Fibroblast of lung (primary cell): ENCODE measurements at regions not wholly inside any gene's neighbourhood (a gene's known extent, or its start where the extent isn't known, plus 50 kb on each side); places are given as distances from the start of the nearest gene placed in this dataset.

Experiments
- EZH2 ChIP-seq: IDR thresholded peaks from 2 replicates; pipeline ENCODE4 v1.5.1; 2012; ENCODE audit warnings: low read length, control low read depth, mild to moderate bottlenecking; ENCODE audit errors: missing control alignments
- TF ChIP-seq, protein P1 (sequence below), 2 donors: IDR thresholded peaks in 1 of 2; conservative IDR thresholded peaks in 1 of 2; 1 replicate in 1 of 2; 2 replicates in 1 of 2; pipeline ENCODE4 v1.5.1; 2011 to 2012; ENCODE audit warnings: low read length in 2 of 2, control low read depth in 1 of 2, inconsistent platforms in 1 of 2, low read depth in 1 of 2, mild to moderate bottlenecking in 1 of 2

DNA sequence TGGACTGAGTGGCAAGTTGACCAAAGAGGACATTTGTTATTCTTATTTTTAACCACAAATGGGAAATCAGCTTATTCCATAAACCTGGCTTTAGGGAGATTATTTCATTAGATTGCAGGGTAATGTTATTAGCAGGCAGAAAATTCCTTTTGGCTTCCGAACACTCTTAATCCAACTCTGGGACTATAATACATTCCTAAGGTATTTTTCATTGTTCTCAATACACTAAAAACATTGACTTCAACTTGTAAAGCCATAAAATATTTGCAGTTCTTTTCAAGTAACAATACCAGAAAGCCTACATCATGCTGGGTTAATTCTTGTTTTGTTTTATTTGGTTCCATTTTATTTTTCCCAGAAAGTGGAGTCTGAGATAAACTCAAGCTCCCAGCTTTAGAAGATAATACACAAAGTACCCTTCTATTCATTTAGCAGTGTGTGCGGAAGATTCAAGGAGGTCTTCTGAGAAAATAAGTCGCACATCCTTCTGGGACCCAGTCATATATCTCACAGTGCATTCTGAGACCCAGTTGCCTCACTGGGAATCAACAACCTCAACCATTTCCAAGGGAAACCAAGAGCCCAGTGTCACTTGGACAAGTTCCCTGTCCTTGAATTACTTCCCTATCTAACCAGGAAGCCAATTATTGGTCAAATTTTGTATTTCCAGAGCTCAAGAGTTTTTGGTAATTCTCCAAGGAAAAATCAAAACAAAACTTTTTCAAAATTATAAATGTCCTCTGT, 389.6 kb upstream of the DYNLRB2 start:
- TF ChIP-seq, protein P1, sequence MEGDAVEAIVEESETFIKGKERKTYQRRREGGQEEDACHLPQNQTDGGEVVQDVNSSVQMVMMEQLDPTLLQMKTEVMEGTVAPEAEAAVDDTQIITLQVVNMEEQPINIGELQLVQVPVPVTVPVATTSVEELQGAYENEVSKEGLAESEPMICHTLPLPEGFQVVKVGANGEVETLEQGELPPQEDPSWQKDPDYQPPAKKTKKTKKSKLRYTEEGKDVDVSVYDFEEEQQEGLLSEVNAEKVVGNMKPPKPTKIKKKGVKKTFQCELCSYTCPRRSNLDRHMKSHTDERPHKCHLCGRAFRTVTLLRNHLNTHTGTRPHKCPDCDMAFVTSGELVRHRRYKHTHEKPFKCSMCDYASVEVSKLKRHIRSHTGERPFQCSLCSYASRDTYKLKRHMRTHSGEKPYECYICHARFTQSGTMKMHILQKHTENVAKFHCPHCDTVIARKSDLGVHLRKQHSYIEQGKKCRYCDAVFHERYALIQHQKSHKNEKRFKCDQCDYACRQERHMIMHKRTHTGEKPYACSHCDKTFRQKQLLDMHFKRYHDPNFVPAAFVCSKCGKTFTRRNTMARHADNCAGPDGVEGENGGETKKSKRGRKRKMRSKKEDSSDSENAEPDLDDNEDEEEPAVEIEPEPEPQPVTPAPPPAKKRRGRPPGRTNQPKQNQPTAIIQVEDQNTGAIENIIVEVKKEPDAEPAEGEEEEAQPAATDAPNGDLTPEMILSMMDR (conservative IDR thresholded peaks at IDR 0.05 in 1 of 2, IDR thresholded peaks at IDR 0.05 in 1 of 2; ENCODE audit: low read depth in 1 of 2, low read length in 2 of 2): no peak
- TF ChIP-seq EZH2: no peak
